HG02678 (cell line): ENCODE measurements at regions not wholly inside any gene's neighbourhood (a gene's known extent, or its start where the extent isn't known, plus 50 kb on each side); places are given as distances from the start of the nearest gene placed in this dataset.

ENCODE experiments used
- ATAC-seq: cut with Tn5 transposase; IDR thresholded peaks from one replicate; pipeline ENCODE4 v1.9.1; 2021; ENCODE audit warnings: mild to moderate bottlenecking, moderate library complexity; ENCODE audit not compliant: unreplicated experiment

DNA sequence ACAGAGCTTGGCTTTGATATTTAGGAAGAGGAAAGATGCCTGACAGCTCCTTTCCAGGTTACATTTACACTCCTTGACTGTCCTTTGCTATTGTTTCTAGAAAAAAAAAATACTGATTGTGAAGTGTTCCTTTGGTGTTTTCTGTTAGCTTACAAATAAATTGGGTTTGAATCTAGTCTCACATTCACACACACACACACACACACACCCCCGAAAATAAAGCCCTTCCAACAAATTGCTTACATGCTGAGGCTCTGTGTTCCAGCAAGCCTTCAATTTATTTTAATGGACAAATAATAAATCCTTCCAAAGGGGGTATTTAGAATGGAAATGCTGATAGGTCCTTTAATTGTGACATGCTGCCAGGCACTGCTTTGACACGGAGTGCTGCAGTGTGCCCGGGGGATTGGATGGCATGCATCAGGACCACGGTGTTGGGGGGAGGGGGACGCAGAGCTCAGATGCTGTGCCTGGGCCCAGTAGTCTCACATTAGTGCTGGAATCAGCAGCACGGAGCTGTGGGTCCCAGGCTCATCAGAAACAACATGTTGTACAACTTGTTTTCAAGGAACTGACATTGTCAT, 199.9 kb downstream of the CD83 start:
- no peak for ATAC-seq

DNA sequence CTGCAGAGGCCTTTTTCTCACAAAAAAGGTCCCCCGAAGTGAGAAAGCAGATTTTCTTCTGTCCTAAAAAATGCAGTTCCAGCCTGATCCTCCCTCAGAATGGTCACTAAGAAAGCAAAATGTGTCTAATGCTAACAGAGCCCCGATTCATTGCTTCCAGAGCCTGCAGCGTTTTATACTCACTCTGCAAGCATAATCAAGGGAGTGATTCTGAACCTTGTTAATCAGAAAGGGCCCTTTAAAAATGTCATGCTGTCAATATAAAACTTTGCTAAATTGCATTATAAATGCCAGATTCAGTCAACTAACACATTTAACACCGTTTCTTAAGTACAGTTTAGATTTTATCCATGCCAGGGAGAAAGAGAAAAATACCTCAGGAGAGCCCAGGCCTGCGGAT, 202.8 kb downstream of the CD83 start:
- ATAC-seq: no peak

DNA sequence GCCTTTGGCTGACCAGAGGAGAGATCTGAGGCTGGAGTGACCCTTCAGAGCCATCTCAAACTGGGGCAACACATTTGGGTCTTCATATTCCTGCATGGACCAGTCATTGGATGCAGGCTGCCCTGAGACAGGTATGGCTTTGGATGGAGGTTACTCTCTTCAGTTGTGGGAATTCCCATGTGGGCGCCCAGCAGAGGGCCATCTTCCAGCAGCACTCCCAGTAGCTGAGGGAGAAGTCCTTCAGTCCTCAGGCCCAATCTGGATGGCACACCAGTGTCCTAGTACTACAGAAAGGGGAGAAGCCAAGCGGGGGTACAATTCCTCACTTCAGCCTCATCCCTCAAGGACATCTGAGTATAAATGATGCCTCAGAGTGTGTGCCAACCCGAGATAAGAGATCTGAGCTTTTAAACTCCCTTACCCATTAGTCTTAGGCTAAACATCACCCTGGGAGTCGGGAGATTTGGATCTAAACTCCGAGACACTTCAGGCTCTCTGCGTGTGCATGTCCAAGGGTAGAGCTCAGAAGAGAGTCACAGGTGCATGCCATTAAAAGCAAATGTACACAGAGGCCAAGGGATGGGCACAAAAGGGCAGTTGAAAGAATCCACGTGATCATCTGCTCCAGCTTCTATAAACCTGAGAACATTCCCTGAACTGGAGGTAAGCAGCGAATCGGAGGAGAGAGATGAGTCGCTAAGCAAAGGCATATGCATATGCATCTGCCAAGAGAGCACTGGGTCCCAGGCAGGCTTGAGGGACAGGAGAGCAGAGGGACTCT, 204.6 kb downstream of the CD83 start:
- ATAC-seq: no peak

DNA sequence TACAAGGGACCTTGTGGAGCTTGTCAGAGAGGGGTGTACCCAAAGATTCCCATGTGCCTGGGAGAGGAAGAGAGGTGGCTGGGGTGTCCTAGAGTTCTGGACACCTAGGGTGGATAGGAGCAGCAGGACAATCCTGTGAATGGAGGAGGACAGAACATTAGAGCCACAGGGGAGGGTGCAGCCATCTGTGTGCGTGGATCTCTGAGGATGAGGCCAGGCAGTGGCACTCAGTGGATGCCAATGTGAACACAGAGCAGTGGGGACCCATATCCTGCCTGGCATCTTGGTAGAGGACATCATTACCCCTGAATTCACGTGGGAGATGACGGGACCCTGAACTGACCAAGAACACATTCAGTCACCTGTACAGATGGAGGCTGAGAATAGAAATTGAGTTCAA, 205.3 kb downstream of the CD83 start:
- ATAC-seq: no peak

DNA sequence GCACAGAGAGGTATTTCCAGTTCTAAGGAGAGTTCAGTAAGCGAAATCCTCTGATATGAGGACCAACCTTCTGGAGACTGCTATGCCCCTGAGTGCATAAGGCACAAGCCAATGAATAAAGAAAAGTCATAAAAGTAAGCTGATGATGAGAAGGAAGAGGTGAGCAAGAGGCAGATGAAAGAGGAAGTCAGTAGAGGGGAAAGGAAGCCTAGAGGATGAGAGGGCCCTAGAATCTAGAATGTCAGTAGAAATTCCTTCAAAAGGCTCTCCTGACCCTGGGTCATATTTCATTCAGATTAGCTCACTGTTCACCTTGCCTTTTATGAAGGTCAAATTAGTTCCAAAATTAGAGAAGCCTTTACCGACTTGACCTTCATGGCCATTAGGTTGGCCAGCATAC, 209.2 kb downstream of the CD83 start:
- ATAC-seq: no peak

DNA sequence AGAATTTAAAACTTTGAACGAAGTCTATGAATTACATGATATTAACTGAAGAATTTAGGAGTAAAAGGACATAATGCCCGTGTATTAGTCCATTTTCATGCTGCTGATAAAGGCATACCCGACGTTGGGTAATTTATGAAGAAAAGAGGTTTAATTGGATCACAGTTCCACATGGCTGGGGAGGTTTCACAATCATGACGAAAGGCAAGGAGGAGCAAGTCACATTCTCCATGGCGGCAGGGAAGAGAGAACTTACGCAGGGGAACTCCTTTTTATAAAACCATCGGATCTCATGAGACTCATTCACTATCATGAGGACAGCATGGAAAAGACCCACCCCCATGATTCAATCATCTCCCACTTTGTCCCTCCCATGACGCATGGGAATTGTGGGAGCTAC, 210.6 kb downstream of the CD83 start:
- ATAC-seq: no peak

DNA sequence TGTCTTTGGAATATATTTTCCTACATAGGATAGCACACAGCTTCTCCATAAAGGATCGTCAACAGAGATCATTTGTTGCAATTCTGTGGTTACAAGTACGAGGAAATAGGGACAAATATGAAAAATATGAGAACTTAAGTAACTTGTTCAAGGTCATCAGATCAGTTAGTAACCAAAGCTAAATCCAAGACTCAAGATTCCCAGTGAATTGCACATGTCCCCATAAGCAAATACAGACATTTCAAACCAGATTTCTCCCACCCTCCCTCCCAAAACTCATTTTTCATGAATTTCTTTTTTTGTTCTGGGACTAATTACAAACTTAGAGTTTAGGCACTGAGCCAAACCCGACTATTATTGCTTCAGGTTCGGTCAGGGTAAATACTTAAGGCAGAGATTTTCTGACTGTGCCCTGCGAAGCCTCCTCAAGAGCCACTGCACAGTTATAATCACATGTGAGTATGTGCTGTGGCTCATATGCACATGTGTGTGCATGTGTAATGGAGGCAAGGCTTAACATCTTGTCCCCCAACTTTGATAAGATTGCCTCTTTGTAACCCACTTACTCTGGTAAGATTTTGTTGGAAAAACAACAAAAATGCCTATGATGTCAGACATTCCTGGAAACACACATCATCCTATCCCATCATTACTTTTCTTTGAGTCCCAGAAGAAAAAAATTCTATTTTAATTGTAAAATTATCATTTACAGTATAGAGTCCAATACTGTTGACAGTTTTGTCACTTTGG, 216.2 kb downstream of the CD83 start:
- no peak for ATAC-seq

DNA sequence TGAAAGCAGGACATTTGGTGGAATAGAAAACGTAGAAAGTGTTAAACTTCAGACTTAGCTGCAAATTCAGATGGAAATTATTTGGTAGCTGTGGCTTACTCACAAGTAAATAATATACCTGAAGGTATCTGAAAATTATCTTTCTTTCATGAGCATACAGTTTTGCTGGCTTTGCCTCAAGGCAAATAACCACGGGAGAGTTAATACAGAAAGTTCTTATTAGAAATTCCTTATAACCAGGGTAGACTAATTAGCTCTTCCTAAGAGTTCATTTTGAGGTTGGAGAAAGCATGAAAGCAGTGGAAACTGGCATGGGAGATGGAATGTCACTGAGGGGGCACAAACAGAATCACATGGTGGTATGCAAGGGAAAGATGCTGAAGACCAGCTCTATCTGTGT, 217.5 kb downstream of the CD83 start:
- no peak for ATAC-seq

DNA sequence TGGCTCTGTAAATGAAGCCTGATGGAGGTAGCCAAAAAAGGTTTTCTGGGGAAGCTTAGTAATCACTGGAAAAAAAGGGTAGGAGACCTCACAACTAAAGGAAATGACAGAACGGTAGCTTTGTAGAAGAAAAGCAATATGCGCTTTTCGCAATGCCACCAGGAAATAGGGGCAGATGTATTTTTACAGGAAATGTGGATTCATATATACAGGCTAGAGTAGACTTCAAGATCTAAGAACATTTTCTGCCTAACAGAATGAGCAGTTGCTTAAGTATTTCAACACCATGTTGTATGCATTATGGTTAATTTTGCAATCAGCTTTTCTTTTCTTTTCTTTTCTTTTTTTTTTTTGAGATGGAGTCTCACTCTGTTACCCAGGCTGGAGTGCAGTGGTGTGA, 219.6 kb downstream of the CD83 start:
- no peak for ATAC-seq

DNA sequence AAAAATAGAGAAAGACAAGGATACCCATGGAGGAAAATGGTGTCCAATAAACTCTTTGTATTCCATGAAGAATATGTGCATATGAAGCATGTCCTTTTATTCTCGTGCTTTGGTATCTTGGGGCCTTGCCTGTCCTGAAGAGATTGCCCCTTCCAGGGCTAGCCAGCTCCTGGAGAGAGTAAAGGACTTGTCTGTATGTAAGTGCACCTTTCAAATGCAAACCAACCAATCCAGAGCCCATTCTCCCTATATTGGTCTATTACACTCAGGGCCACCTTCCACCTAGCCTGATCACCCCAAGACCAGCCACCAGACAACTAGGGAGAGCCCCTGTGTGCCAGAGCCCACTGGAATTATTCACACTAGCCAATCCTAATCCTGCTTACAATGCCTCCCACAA, 221.6 kb downstream of the CD83 start:
- no peak for ATAC-seq

DNA sequence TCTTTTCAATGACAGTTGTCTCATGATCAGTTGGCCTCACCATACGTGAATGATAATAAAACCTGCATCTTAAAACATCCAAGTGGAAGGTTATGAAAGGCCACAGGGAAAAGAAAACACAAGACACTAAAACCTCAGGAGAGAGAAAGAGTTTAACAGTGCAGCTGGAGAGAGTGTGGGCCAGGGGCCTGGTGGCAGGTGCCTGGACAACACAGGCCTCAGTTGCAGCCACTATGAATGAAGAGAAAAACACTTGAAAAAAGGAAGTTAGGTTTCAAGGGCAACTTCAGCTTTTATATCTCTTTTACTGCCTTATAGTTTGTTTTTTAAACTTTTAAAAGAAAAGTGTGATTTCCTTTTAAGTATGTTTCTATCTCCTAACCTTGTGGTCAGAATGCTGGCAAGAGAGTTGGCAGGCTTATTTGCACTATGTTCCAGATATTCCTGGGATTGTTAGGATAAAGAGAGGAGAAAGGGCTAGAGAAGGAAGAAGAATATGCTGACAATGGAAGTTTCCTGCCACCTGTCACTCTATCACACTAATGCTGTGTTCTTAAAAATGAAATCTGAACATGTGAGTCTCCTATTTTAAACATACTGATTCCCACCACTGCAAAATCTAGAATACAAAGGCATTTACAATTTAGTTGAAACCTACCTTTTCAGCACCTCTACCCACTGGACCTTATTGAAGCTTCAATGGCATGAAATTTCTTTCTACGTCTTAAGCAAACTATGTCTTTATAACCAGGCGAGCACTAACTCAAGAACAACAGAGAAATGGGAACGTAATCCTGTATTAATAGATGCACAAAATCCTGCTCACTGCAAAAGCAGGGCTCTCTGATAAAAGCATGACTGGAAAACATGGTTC, 222.4 kb downstream of the CD83 start:
- ATAC-seq: no peak

DNA sequence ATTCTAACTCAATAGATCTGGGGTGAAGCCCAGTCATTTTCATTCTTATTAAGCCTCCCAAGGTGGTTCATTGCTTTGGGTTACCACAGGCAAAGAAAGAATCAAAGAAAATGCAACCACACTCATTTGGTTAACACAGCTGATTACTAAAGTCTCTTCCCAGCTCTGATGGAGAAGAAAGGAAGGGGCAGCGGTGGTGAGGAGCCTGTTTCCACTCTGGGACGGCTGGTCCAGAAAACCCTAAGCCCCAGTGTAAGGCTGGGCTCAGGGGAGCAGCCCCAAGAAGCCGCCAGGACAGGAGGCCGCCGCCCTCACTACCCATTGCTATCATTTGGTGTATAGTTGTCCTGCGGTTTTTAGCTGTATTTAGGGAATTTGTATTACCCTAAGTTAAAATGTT, 226.9 kb downstream of the CD83 start:
- no peak for ATAC-seq

DNA sequence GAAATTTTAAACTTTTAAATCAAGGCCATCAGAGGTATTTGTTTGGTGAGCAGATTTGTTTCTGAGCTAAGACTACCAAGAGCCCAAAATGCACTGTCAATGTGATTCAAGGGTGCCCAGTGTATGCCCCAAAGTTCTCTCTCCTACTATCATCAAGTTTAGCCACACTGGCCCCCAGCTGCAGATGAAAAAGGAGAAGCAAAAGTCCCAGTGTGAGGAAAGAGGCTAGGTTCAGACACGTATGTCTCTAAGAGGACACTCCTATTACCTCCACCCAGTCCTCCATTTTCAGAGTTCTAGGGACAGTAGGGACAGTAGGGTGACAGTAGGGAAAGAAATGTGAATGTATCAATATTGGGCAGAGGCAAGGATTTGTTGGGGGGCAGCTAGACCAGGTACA, 230.8 kb downstream of the CD83 start:
- ATAC-seq: no peak

DNA sequence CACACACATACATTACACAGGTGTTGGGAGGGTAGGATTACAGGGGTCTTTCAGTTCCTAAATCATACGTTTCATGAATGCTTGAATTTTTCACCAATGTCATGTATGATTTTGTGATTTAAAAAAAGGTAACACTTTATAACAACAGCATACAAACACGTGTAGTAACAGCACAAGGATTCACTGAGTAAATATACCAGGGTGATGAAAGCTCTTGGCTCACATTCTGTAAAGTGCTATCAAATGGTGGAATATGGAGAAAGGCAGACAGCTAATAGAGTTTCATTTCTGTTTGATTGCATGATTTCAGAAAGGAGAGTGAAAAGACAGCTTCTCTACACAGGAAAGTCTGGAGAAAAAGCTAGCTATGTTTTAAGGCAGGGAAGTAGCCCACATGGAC, 231.9 kb downstream of the CD83 start:
- no peak for ATAC-seq

DNA sequence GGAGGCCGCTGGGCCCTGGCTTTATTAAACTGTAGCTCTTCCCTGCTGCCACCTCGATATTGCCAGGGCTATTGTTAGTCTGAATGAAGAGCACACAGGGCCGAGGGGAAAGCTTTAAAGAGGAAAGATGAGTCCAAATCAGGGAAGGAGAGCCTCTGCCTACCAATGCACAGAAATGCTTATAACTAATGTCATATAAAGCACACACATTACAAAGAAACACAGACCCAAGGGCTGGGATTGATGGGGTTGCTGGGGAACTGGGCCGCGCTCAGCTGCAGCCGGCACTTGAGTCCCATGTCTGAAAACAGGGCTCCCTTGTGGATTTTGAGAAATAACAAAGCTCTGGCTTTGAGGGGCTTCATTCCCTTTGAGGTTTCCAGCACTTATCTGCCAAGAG, 232.6 kb downstream of the CD83 start:
- no peak for ATAC-seq

DNA sequence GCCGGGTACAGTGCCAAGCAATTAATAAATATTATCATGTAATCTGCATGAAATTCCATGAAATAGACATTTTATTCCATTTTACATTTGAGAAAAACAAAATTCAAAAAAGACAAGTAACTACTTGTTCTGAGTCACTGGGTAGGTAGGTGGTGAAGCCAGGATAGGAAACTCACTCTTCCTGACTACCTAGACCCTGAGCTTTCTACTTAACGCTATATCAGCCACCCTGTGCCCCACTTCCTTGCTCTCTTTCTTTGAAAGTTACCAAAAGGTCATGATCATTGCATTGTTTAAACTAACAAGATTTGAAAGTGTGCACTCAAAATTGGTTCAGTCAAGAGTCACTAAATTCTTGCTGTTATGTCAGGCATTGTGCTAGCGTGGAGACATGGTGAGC, 235.7 kb downstream of the CD83 start:
- ATAC-seq: no peak

DNA sequence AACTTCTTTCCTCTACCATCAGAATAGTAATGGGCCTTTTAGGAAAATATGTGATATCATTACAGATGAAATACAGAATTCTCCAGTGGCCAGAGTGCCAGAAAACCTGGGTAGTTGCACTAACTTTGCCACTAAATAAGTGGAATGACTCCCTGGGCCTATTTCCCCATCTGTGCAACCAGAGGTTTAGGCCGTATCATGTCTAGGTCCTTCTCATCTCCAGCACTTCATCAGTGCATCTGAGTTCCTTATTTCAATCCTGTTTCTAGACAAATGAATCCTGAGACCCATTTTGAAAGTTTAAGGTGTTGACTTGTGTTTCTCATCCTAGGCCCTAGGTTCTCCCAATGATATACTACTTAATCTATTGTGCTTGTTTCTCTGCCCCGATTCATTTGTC, 236.2 kb downstream of the CD83 start:
- ATAC-seq: no peak

DNA sequence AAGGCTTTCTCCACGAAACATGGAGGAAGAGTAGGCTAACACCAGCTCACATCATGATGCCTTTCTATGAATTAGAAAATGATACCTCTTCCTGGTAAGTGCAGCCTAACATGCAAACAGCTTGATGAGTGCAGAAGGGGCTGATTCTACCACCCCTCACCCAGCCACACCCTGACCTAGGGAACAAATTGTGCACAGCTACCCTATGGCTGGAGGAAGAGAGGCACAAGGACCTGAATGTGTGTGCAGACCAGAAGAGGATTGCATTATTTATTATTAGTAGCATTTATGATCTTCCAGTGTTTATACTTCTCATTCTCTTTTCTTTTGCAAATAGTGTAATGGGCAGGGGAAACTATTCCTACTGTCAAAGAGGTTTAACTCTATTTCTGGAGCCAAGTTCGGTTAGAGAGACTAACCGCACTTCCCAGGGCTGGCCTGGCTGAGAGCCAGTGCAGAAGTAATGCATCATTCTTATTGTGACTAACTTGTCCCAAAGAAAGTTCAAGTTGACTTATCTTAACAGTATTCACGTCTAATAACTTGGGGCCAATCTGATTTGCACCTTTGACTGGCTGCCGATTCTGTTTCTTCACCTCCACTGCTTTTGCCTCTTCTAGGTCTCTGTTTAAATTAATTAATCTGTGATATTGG, 237.5 kb downstream of the CD83 start:
- no peak for ATAC-seq

DNA sequence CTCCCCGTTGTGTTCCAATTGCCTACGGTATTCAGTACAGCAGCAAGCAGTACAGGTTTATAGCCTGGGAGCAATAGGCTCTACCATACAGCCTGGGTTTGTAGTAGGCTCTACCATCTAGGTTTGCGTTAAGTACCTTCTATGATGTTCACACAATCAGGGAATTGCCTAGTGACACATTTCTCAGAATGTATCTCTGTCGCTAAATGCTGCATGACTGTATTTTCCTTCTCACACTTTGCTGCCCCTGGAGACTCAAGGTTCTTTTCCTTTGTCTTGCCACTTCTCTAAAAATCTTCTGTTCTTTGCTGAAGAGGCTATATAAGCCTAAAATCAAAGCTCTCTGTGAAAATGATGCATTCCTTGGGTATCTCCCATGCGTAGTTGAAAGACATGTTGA, 241.9 kb downstream of the CD83 start:
- no peak for ATAC-seq

DNA sequence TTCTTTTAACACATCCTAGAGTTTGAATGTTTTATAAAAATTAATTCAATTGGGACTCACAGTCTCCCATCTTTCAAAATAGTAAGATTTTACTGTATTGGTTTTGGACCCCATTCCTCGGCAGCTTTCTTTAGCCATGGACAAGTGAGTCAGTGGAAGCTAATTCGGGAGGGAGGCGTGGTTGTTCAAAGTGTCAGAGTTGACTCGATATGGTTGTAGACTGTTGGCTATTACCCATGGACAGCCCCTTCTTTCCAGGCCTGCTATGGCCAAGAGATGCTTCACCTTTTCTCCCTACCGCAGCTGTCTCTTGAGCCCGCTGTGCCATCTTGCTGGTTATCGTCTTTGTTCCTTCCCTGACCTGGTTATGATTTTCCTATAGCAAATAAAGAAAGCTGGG, 243.0 kb downstream of the CD83 start:
- ATAC-seq: no peak

DNA sequence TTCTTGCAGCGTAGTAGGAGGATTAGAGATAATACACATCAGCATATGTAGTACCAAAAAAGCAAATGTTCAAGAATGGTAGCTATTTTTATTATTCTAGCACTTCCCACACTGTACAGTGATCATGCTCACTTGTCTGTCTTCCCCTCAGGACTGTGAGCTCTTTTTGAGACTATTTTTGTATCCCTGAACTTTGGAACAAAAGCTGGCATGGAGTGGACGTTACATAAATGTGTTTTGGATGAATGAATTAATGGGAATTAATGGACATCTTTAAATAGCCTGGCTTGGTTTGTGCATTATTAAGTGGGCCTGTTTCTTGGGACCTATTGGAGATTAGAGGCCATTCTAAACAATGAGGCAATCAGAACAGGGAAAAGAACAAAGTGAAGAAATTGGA, 243.7 kb downstream of the CD83 start:
- ATAC-seq: no peak
